Left colon (tissue), 2 donors: ENCODE measurements at regions not wholly inside any gene's neighbourhood (a gene's known extent, or its start where the extent isn't known, plus 50 kb on each side); places are given as distances from the start of the nearest gene placed in this dataset.

Experiments
- ATAC-seq: fragments of 200-7000 bp; cut with Tn5 transposase; one replicate; pipeline ENCODE4 v1.9.1; 2020; ENCODE audit warnings: mild to moderate bottlenecking, moderate library complexity
- DNase-seq, 2 donors: peaks; one replicate each; pipeline ENCODE4 v3.0.0-alpha.2; 2020
- intact Hi-C, 2 donors: fragments of 100-400 bp; cut with DNase I in 1 of 2; cut with micrococcal nuclease in 1 of 2; formaldehyde crosslinking; loops; one replicate each; pipeline versions ENCODE4 v1.11.2 to v1.14.0; 2022; cut with DNase I, micrococcal nuclease
- donor health status: DM: no; HTN: no; CAD: no.
- donor health status: DM: yes; HTN: yes; CAD: no.

DNA sequence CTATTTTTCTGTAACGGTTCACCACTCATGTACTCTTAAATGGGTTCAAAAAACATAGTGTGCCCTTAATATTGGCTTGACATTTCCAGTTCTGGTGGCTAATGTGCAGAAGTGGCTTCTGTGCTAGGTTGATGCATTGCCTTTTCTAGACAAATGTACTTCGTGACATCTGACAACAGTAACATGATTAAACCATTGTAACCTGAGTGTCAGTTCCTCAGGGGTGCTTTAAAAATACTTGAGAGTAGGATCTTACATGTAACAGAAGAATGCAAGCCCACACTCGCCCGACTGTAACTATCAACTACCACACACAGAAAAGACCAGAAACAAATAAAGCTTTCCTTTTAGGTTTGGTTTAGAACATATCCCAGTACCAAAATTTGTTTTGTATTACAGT is 393.4 kb upstream of the NFE2L3 start:
- ATAC-seq: no peak
- no peak for DNase-seq
- intact Hi-C loops: no loop called here

DNA sequence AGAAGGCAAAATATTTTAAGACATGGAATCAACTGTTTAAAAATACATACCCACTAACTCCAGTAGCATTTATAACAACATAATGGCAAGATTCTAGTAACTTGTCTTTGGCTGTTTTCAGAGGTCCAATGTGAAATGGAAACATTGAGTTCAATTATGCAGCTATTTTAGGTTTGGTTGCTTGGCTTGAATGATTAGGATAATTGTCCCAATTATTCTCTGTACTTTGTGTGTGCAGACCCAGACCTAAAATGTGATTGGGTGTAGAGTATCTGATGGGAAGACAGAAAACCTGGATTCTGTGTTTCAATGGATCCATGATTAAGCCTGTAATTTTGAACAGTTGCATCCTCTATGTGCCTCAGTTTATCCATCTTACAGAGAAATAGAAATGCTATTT is 392.7 kb upstream of the NFE2L3 start:
- intact Hi-C loops: no loop called here
- ATAC-seq (no peak), DNase-seq (no peak)

DNA sequence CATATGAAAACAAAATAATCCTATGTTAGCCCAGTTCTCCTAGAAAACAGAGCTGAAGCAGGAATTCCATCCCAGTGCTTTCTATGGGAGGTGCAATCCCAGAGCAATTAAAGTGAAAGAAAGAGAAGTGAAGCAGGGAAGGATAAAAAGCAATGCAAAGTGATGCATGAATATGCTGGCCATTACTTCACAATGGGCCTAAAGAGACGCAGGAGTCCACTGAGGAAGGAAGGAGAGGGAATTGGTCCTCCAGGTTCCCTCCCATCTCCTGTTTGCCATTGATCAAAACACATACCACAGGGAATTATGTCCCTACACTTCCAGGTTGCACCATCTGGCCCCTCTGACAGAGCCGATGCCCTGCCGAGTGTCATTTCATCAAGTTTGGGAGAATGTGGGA is 392.2 kb upstream of the NFE2L3 start:
- ATAC-seq (no peak), DNase-seq (no peak)
- intact Hi-C loops: no loop called here

DNA sequence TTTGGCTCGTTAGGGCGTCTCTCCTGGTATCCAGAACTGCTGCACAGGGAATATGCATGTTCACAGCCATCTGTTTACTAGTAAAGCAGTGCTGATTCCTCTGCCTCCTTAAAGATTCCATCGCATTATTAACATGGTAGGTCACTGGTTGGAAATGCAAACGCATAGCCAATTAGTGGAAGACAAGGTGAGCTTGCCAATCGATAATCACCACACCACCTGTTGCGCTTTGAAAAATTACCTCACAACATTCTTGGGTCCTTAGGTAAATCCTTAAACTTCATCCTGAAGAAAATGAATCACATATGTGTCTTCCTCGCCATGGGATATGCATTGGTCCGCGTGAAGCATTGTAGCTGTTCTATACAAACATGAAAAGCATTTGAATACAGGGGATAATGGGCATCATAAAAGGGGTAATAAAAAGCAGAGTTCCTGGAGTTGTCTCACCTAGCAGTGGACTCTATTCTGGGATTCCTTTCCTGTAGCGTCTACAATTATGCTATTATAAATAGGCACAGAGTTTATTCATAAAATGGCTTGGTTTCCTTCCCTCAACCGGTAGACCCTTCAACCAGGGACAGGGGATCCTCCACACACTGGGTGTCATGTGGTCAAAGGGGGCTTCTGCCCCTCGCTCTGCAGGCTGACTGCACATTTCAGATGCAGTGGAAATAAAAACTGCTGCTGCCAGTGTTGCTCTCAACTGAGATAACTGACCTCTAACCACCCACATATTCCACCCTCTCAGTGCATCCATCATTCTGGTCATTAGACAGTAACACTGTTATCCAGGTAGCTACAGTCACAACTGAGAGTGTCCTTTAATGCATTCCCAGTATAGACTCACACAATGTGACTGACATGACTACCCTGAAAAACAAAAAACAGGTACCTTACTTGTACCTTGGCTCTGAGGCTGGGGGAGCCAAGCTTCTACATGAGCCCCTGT is 389.2 kb upstream of the NFE2L3 start:
- ATAC-seq: peak; percentile 100
- intact Hi-C loops: no loop called here
- no peak for DNase-seq

DNA sequence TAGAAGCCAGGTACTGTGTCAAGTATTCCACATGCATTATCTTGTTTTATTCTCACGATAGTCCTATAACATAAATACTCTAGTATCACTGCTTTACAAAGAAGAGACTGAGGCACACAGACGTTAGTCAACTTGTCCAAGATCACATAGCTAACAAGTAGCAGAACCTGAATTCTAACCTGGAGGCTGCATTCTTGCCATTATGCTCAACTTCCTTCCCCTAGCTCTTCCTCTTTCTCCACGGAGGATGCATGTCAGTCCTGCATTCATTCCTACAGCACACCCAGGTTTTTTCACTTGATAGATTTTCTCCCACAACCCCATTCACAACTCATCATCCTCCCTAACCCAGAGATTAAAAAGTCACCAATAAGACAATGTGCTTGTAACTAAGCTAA is 388.5 kb upstream of the NFE2L3 start:
- DNase-seq: no peak
- ATAC-seq: no peak
- intact Hi-C loops: no loop called here

DNA sequence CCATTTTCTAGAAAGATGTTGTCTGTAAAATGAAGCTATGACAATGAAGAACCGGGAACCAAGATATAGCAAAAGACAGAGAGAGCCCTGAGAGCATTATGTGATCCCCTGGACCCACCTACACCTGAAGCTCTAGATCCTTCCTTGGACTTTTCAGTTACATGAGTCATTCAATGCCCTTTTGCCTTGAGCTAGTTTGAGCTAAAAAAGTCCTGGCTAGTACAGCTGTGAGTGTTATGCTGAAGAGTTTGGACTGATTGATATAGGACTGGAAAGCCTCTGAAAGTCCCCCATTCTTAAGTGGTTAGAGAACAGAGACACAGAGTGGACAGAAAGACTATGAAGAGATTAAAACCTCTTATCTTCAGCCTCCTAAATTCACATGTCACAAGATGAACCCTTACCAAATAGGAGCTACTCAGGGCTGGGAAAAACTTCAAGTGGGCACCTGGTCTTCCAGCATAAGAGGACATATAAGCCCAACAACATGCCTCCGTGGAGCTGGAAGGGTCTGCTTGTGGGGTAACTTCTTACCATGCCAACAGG is 386.8 kb upstream of the NFE2L3 start:
- ATAC-seq: no peak
- DNase-seq: no peak
- intact Hi-C loops: no loop called here

DNA sequence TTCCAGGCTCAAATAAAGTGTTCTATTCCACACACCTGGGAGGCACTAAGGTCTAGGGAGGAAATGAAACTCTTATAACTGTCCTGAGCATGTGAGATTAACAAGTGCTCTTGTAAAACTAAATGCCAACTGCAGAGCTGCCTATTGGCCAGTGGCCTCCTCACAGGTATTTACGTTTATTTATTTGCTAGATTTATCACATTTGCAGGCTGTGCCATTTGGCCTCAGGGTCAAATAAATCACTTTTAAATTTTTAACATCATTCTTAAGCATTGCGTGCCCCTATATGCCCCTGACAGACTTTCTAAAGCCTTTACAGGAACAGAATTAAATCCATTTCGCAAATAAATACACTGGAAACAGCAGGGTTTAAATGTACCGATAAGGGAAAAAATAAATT is 381.8 kb upstream of the NFE2L3 start:
- intact Hi-C loops: no loop called here
- no peak for DNase-seq
- ATAC-seq: peak; percentile 25

DNA sequence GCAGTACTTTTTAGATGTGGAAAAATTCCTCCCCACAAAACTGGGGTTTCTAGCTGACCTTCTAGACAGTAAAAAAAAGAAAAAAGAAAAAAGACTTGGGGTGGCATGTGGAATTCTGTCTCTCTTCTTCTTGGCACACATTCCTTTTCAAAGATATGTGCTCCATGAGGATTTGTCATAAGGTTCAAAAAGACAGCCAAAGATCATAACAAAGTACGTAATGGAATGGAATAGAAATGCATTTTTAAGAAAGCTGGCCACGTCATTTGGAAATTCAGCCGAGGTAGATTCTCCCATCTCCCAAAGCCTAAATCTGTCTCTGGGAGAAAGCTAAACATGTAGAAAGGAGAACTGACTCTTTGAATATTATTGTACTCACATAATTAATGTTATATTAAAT is 381.3 kb upstream of the NFE2L3 start:
- intact Hi-C loops: no loop called here
- DNase-seq (no peak), ATAC-seq (no peak)

DNA sequence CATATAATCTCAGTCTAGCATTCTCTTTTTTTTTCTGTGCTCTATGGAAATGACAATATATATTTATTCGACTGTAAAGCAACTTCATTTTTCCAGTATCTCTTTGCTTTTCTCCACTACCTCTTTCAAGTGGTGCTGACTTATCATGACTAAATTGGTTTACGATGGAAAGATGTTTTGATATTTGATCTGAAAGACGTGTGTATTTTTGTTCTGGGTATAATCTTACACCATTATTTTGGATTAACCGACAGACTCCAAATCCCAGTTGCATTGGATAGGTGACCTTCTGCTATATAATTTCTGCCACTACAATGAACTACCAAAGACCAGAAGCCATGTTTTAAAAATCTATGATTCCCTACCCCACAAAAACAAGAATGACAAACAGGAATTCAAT is 380.5 kb upstream of the NFE2L3 start:
- DNase-seq (no peak), ATAC-seq (no peak)
- intact Hi-C loops: no loop called here

DNA sequence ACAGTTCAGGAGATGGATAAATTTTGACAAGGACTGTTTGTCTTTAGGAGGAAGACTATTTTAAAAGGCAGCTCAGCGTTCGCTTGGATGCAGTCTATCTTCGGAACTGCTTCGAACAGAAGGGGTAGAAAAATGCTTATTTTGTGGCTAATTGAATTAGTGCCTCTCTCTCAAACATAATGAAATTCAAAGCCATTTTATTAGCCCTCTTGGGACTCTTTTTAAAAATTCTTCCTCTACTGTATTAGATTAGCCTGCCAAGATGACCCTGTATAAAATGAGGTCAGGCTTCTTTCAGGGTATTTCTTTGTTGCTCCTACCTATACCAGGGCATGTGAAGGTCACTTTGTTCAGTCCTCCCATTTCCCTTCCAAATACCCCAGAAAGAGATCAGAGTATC is 379.2 kb upstream of the NFE2L3 start:
- intact Hi-C loops: no loop called here
- ATAC-seq: no peak
- DNase-seq: no peak

DNA sequence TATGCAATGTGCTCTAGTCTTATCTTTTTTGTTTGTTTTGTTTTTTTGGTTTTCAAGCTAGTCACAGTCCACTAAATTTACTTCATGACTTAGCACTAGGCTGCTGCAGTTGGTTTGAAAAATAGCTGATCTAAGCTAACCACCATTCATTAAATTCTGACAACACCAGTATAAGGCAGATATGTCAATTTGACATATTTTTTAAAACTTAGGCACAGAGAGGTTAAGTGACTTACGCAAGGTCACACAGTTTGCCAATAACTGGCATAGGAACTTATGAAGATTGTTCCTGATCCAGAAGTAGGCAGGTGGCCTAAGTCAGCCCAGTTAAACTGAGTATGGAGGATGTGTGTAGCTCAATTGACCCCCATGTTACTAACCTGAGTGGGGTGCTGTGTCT is 377.3 kb upstream of the NFE2L3 start:
- no peak for DNase-seq
- no peak for ATAC-seq
- intact Hi-C loops: no loop called here

DNA sequence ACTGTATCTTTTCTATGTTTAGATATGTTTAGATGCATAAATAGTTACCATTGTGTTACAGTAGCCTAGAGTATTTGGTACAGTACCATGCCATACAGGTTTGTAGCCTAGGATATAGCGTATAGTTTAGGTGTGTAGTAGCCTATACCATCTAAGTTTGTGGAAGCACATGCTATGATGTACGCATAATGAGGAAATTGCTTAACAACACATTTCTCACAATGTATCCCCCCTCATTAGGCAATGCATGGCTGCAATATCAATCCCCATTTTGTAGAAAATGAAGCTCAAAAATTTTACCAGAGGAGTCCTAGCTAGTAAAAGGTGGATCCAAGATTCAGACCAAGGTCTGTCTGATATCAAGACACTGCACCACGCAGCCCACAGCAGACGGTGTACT is 376.4 kb upstream of the NFE2L3 start:
- ATAC-seq (no peak), DNase-seq (no peak)
- intact Hi-C loops: no loop called here

DNA sequence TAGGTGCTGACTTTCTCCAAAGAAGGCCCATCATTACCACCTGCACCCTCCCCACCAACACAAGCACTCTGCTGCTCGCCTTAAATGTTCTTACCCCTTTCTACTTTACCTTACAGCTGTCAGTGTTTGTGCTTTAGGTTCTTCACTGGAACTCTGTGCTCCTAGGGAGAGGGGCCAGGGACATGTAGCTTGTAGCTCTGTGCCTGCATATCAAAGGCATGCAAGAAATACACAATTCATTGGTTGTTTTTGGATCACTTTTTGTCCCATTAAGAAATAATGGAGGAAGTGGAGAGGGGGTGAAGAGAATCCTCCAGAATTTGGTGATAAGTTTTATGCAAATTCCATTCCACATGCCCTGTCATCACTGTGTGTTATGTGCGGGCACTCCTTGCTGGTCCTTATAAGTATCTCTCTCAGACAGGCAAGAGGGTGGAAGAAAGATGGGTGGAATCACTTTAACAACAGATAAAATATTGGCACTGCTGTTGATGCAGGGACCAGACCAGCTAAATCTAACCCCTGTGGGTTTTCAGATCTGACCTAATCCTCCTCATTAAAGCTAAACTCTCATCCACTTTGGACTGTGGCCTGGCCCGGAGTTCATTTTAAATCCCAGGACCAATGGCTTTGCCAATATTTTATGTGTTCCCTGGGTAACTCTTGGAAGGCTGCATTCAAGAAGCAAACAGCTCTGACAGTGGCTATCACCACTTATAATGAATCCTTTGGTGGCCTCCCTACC is 375.8 kb upstream of the NFE2L3 start:
- ATAC-seq: no peak
- intact Hi-C loops: no loop called here
- DNase-seq: no peak

DNA sequence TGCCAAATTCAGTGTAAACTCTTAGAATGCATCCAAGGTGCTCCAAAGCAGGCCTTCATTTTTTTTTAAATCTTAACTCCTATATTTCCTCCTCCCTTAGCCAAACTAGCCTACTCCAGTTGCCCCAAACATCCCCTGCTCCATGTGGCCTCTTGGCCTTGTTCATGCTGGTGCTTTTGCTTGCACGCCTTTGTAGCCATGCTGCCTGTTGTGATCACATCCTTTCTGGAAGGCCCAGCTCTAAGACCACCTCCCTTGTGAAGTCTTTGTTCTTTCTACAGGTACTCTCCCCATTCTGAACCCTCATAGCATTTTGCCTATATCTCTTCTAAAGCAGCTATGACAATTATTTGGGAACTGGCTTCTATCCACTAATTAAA is 375.3 kb upstream of the NFE2L3 start:
- ATAC-seq (no peak), DNase-seq (no peak)
- intact Hi-C loops: no loop called here

DNA sequence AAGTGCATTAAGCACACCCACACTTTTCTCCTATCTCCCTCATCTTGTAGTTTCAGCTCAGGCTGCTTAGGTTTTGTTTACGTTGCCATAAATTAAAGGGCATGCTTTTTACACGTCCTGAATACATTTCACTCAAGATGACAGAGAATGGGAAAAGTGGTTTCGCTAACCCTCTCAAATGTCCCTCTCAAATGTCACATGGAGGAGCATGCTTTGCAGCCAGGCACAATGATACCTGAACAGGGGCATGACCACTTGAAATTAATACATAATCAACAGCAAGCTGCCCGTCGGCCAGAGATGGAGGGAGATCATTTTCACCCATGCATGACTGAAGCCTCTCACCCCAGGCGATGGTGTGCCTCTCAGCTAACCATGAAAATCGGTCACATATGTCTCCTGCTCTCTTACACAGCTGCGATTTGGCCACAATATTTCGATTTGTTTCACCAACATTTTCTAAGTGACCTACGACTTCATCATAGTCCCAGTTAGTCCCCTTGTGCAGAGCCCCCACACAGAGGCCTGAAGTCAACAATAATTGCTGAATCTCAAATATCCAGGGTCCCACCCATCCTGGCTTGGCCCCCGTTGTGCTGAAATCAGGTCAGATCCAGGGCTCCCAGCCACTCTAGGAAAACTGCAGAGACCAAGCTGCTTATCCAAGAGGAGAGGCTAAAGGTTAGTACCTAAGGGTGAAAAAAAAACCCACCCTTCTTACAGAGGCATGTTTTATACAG is 373.9 kb upstream of the NFE2L3 start:
- ATAC-seq (no peak), DNase-seq (no peak)
- intact Hi-C loops: no loop called here

DNA sequence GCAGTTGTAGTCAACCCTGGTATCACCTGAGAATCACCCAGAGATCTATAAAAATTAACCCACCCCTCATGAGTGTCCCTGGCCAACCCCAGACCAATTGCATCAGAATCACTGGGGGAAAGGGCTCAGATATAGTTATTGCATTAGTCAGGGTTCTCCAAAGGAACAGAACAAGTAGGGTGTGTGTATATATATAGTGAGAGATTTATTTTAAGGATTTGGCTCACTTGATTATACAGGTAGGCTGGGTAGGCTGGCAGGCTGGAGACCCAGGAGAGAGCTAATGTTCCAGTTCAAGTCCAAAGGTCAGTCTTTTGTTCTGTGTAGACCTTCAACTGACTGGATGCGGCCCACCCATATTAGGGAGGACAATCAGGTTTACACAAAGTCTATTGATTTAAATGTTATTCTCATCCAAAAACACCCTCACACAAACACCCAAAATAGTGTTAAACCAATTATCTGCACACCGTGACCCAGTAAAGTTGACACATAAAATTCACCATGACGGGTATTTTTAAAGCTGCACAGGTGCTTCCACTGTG is 372.9 kb upstream of the NFE2L3 start:
- intact Hi-C loops: no loop called here
- no peak for DNase-seq
- no peak for ATAC-seq

DNA sequence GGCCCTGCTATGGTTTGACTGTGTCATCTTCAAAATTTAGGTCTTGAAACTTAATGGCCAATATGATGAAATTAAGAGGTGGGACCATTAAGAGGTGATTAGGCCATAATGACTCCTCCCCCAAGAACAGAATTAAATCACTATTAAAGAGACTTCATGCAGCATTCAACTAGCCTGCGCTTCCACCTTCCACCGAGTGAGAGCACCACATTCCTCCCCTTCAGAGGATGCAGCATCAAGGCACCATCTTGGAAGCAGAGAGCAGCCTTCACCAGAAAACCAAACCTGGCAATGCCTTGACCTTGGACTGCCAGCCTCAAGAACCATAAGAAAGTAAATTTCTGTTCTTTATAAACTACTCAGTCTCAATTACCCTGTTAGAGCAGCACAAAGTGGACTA is 371.1 kb upstream of the NFE2L3 start:
- no peak for ATAC-seq
- intact Hi-C loops: no loop called here

DNA sequence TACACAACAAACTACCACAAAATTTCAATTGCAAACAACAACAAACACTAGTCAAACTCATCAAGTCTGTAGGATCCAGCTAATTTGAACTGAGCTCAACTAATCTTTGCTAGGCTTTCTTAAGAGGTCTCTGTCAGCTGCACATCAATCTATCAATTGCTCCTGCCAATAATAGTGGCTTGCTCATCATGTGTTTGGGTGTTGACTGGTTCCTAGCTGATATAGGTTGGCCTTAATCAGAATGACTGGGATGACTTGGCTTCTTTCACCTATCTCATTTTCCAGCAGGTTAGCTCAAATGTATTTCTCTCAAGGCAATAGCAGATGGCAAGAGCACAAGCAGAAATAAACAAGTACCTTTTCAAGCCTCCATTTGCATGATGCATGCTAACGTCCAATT is 370.3 kb upstream of the NFE2L3 start:
- ATAC-seq: no peak
- DNase-seq: no peak
- intact Hi-C loops: no loop called here

More for the DNA sequence above, 371.1 kb upstream of the NFE2L3 start:
- DNase-seq: no peak

DNA sequence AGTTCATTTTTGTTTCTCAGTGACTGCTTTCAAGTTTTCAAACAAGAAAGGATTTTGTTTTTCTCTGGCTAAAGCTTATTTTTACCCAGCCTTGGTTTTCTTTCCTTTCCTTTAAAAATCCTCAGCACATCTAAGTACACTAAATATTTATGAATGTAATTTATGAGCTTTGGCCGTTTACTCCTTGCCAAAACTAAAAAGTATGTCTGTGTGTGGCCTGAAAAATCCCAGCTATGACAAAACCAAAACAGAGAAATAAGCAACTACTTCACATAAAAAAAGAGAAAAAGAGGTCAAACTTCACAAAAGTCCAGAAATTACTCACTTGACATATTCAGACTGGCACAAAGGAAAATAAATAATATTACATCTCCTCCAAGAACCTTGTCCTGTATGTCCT is 365.1 kb upstream of the NFE2L3 start:
- intact Hi-C loops: no loop called here

More for the DNA sequence above, 365.1 kb upstream of the NFE2L3 start:
- DNase-seq (no peak), ATAC-seq (no peak)
